Natural killer cell (primary cell): ENCODE measurements at regions not wholly inside any gene's neighbourhood (a gene's known extent, or its start where the extent isn't known, plus 50 kb on each side); places are given as distances from the start of the nearest gene placed in this dataset.

Experiments used
- ATAC-seq, 3 donors: fragments of 150-1000 bp in 2 of 3; fragments of 200-7000 bp in 1 of 3; cut with Tn5 transposase; 1 replicate in 1 of 3; 2 replicates in 2 of 3; pipeline ENCODE4 v1.10.0; 2021; ENCODE audit warnings: mild to moderate bottlenecking in 2 of 3, moderate library complexity in 2 of 3
- DNase-seq, 2 donors: peaks; one replicate each; pipeline versions ENCODE4 v3.0.0 to v3.0.0-alpha.2; 2013 to 2021; ENCODE audit warnings: mixed read lengths in 1 of 2
- H3K27ac ChIP-seq: one replicate; pipeline ENCODE4 v1.5.1; 2013; ENCODE audit warnings: mild to moderate bottlenecking, low read length
- H3K27me3 ChIP-seq: one replicate; pipeline ENCODE4 v1.6.1; 2013; ENCODE audit warnings: low read length; ENCODE audit not compliant: control insufficient read depth, insufficient read depth
- H3K36me3 ChIP-seq: one replicate; pipeline ENCODE4 v1.6.1; 2013; ENCODE audit warnings: low read length; ENCODE audit not compliant: control insufficient read depth, insufficient read depth
- H3K4me1 ChIP-seq: one replicate; pipeline ENCODE4 v1.6.1; 2013; ENCODE audit warnings: low read length; ENCODE audit not compliant: control insufficient read depth, insufficient read depth
- H3K4me3 ChIP-seq: one replicate; pipeline ENCODE4 v1.5.1; 2013; ENCODE audit warnings: low read length
- H3K9me3 ChIP-seq: one replicate; pipeline ENCODE4 v1.6.1; 2013; ENCODE audit warnings: low read length; ENCODE audit not compliant: control insufficient read depth, insufficient read depth
- H3K27ac Mint-ChIP-seq, 2 donors: one replicate each; pipeline ENCODE4 v1.8.0; 2022; ENCODE audit warnings: mild to moderate bottlenecking in 2 of 2, mixed read lengths in 2 of 2, moderate library complexity in 1 of 2
- H3K27me3 Mint-ChIP-seq, 2 donors: one replicate each; pipeline ENCODE4 v1.8.0; 2022; ENCODE audit warnings: low read depth in 2 of 2, mixed read lengths in 2 of 2
- H3K36me3 Mint-ChIP-seq: one replicate; pipeline ENCODE4 v1.8.0; 2022; ENCODE audit warnings: mixed read lengths
- H3K4me1 Mint-ChIP-seq, 2 donors: one replicate each; pipeline ENCODE4 v1.8.0; 2022; ENCODE audit warnings: mixed read lengths in 2 of 2
- H3K4me3 Mint-ChIP-seq: one replicate; pipeline ENCODE4 v1.8.0; 2022; ENCODE audit warnings: mild to moderate bottlenecking, moderate library complexity, mixed read lengths
- H3K9me3 Mint-ChIP-seq, 2 donors: one replicate each; pipeline ENCODE4 v1.8.0; 2022; ENCODE audit warnings: mixed read lengths in 2 of 2
- CTCF ChIP-seq: fragments of 200-600 bp; IDR thresholded peaks from one replicate; pipeline ENCODE4 v1.8.0; 2022; ENCODE audit warnings: antibody characterized with exemption
- WGBS: methylation state at CpG from one replicate; pipeline ENCODE4 v1.1.7; 2013; ENCODE audit warnings: missing lambda C conversion rate; ENCODE audit not compliant: insufficient coverage; 5-methylcytosine and 5-hydroxymethylcytosine counted together
- intact Hi-C: fragments of 100-400 bp; cut with micrococcal nuclease; formaldehyde crosslinking; loops from one replicate; pipeline ENCODE4 v1.14.2; 2022

DNA sequence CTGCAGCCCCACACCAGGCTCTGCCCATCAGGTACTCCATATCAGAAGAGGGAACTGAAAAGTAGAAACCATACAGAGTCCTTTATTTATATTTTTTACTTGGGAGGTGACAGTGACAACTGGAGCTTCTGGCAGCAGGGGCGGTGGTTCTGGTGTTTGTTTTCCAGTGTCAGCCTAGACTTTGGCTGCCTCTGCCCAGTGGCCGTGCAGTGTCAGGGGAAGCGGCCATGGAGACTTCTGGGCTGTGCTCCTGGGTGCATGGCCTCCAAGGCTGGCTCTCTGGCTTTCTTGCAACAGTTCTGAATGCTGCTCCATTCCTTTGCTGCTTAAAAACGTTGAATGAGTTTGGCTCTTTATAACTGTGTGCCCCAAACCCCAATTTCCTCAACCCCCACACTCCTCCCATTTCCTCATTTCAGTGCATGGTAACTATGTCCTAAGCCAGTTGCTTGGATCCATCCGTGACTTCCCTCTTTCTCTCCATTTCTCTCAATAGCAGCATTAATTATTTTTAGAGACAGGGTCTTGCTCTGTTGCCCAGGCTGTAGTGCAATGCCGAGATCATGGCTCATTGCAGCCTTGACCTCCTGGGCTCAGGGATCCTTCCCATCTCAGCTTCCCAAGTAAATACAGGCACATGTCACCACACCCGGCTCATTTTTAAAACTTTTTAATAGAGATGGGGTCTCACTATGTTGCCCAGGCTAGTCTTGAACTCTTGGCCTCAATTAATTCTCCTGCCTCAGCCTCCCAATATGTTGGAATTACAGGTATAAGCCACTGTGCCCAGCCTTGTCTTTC, 141.1 kb upstream of the SGK1 start:
- H3K4me3 ChIP-seq = no peak overlapping the region
- DNase-seq = no peak
- no peaks in the 10 kb centered on the region for H3K9me3 ChIP-seq
- H3K27me3 ChIP-seq = no peaks in the 10 kb centered on the region
- H3K27ac ChIP-seq = no peak overlapping the region
- TF ChIP-seq CTCF = no peak
- Mint-ChIP-seq H3K36me3 (no peaks in the 10 kb centered on the region), H3K4me1 (no peaks in the 10 kb centered on the region), H3K4me3 (no peak overlapping the region), H3K27ac (no peak overlapping the region), H3K9me3 (no peaks in the 10 kb centered on the region), H3K27me3 (peaks cover 0 to 3% of the 10 kb centered on the region in 2 donors)
- H3K4me1 ChIP-seq = no peaks in the 10 kb centered on the region
- intact Hi-C loops = no loop called here
- 79% methylated on average over 7 of the region's 7 CpGs for WGBS
- H3K36me3 ChIP-seq = no peaks in the 10 kb centered on the region
- no peak for ATAC-seq

- Histone ChIP-seq H3K4me1 (no peaks in the 10 kb centered on the region), H3K27me3 (no peaks in the 10 kb centered on the region), H3K36me3 (no peaks in the 10 kb centered on the region), H3K4me3 (no peak overlapping the region), H3K27ac (no peak overlapping the region), H3K9me3 (no peaks in the 10 kb centered on the region)
- no peak for DNase-seq
- no peak for ATAC-seq
- TF ChIP-seq CTCF = no peak
- Mint-ChIP-seq H3K4me1 (no peaks in the 10 kb centered on the region), H3K9me3 (no peaks in the 10 kb centered on the region), H3K27ac (no peak overlapping the region), H3K27me3 (no peaks in the 10 kb centered on the region), H3K4me3 (no peak overlapping the region), H3K36me3 (no peaks in the 10 kb centered on the region)
- 83% methylated on average over 3 of the region's 5 CpGs for WGBS
- intact Hi-C loops = no loop called here
These were observed 140.0 kb upstream of the SGK1 start for GRCh38 chr6:134457941-134458340.

- peak in 1 of 2 donors; percentile 54 for DNase-seq
- WGBS = 21% methylated on average over 2 of the region's 2 CpGs
- H3K4me3 Mint-ChIP-seq = no peak overlapping the region
These were observed 138.3 kb upstream of the SGK1 start for GRCh38 chr6:134456226-134456625.

More at GRCh38 chr6:134456226-134456625, 138.3 kb upstream of the SGK1 start:
- intact Hi-C loops = no loop called here
- peak in 1 of 3 donors; percentile 26 for ATAC-seq
- no peaks in the 10 kb centered on the region for H3K4me1 ChIP-seq
- Mint-ChIP-seq H3K36me3 (no peaks in the 10 kb centered on the region), H3K27me3 (no peaks in the 10 kb centered on the region), H3K9me3 (no peaks in the 10 kb centered on the region), H3K4me1 (no peaks in the 10 kb centered on the region), H3K27ac (no peak overlapping the region)
- H3K4me3 ChIP-seq = no peak overlapping the region
- H3K27me3 ChIP-seq = no peaks in the 10 kb centered on the region
- TF ChIP-seq CTCF = no peak
- no peak overlapping the region for H3K27ac ChIP-seq
- H3K9me3 ChIP-seq = no peaks in the 10 kb centered on the region
- H3K36me3 ChIP-seq = no peaks in the 10 kb centered on the region
